GM19240 (cell line): ENCODE measurements at regions not wholly inside any gene's neighbourhood (a gene's known extent, or its start where the extent isn't known, plus 50 kb on each side); places are given as distances from the start of the nearest gene placed in this dataset.

ENCODE experiments used
- DNase-seq: peaks from one replicate; pipeline ENCODE4 v3.0.0; 2011; ENCODE audit warnings: low spot score; ENCODE audit not compliant: insufficient read length

GRCh38 chr9:2568689-2569088, 52.9 kb upstream of the VLDLR start:
- DNase-seq = no peak

- no peak for DNase-seq
Measured at GRCh38 chr9:2570615-2571479, 50.7 kb upstream of the VLDLR start.
